Naive thymus-derived CD8-positive, alpha-beta T cell (primary cell): ENCODE measurements at regions not wholly inside any gene's neighbourhood (a gene's known extent, or its start where the extent isn't known, plus 50 kb on each side); places are given as distances from the start of the nearest gene placed in this dataset.
A peak's percentile ranks its signal among the peaks of the same experiment; 100 is the strongest.
"Not testable (repeated sequence)": the region's sequence is repeated elsewhere in the genome, so short reads cannot be mapped to it uniquely, and the experiment has no call there.

Source experiments
- ATAC-seq, 2 donors: fragments of 150-1000 bp; cut with Tn5 transposase in 1 of 2; sonication (Bioruptor Pico), chemical (Tn5 transposase) in 1 of 2; 1 replicate in 1 of 2; 2 replicates in 1 of 2; pipeline ENCODE4 v1.10.0; 2021; ENCODE audit warnings: mild to moderate bottlenecking in 2 of 2, moderate library complexity in 2 of 2
- POLR2A ChIA-PET: fragments of 350-600 bp; sonication (Branson Sonifier 250); formaldehyde crosslinking; loops from one replicate; lab custom pipeline; 2021; ENCODE audit warnings: antibody characterized with exemption; lab: Charles Lee
- DNase-seq, 10 donors: peaks; one replicate each; pipeline versions ENCODE4 v3.0.0 to v3.0.0-alpha.2; 2020 to 2022
- H3K27ac Mint-ChIP-seq, 10 donors: one replicate each; pipeline ENCODE4 v1.8.0; 2020 to 2022; ENCODE audit warnings: mild to moderate bottlenecking in 10 of 10, mixed read lengths in 10 of 10, moderate library complexity in 4 of 10, inconsistent platforms in 1 of 10
- H3K27me3 Mint-ChIP-seq, 5 donors: one replicate each; pipeline ENCODE4 v1.8.0; 2021 to 2022; ENCODE audit warnings: mixed read lengths in 5 of 5
- H3K36me3 Mint-ChIP-seq, 3 donors: one replicate each; pipeline ENCODE4 v1.8.0; 2020 to 2022; ENCODE audit warnings: mixed read lengths in 3 of 3, mild to moderate bottlenecking in 2 of 3, inconsistent platforms in 1 of 3
- H3K4me1 Mint-ChIP-seq, 4 donors: one replicate each; pipeline ENCODE4 v1.8.0; 2021 to 2022; ENCODE audit warnings: mixed read lengths in 4 of 4
- H3K4me3 Mint-ChIP-seq, 10 donors: one replicate each; pipeline ENCODE4 v1.8.0; 2020 to 2022; ENCODE audit warnings: mild to moderate bottlenecking in 10 of 10, mixed read lengths in 10 of 10, moderate library complexity in 6 of 10, inconsistent platforms in 1 of 10
- H3K9me3 Mint-ChIP-seq, 9 donors: one replicate each; pipeline ENCODE4 v1.8.0; 2020 to 2022; ENCODE audit warnings: mixed read lengths in 9 of 9, mild to moderate bottlenecking in 3 of 9, inconsistent platforms in 1 of 9, moderate library complexity in 1 of 9

DNA sequence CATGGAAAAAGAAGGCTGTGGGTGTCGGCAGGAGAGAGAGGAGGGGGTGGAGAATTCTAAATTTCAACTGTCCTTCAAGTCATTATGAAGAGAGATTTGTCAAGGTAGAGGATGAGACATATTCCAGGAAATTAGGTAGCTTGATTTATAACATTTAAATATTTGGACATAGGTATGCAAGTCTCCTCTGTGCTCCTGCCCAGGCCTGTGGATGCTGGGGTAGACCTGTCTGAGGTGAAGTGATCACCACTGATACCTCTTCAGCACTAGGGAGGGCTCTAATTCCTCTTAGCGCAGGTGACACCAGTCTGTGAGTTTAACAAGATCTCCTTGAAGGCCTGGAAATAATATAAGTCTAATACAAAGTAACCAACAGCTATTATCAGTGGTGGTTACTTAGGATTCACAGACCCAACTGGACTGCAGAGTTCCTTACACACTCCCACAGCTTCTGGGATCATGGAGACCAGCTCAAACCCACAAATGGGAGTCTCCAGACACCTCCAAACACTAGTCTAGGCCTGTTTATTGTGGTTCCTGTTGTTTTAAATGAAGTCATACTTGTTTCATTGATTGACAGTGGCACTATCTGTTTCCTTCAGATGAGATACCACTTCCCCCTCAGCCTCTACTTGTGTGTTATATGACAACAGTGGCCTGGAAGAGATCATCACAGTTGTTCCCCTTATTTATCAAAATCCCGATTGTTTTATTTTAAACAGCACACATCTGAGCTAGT lies 104.1 kb upstream of the ITPRID2 start:
- POLR2A ChIA-PET = no interaction called here
- Mint-ChIP-seq H3K27ac (no peak overlapping the region), H3K4me3 (no peak overlapping the region), H3K9me3 (peaks cover 0 to 6% (median 0%) of the 10 kb centered on the region in 9 donors), H3K4me1 (peaks cover 4 to 15% (median 11%) of the 10 kb centered on the region in 4 donors), H3K36me3 (peaks cover 0 to 3% (median 0%) of the 10 kb centered on the region in 3 donors), H3K27me3 (peaks cover 0 to 13% (median 2%) of the 10 kb centered on the region in 5 donors)
- DNase-seq (no peak), ATAC-seq (no peak)

DNA sequence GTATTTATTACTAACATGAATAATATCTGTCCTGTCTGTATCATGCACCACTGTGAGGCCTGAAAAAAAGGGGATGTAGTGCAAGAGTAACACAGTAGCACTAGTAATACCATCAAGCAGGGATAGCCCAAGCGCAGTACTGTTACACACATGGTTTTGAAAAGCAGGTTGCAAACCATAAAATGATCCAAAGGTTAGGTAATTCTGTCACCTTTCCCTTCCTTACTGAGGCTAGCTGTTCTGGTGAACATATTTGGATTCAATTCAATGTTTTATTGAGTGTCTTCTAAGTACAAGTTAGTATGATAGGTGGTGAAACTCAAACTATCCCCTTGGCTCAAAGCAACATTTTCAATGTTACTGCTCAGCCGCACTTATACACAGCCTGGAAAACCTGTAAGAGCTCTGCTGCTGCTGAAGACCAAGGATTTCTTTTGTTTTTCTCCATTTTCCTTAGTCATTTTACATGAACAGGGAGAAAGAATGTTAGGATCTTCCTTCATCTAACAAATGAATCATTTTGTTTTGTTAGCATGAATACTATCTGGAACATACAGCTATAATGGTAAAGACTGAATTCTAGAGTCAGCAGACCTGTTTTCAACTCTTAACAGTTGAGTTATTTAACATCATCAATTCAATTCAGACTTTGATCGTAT lies 102.5 kb upstream of the ITPRID2 start:
- no peak overlapping the region for H3K4me3 Mint-ChIP-seq
- peaks cover 0 to 11% (median 7%) of the 10 kb centered on the region in 3 donors for H3K36me3 Mint-ChIP-seq
- no peak overlapping the region for H3K27ac Mint-ChIP-seq
- peaks cover 0 to 8% (median 1%) of the 10 kb centered on the region in 5 donors for H3K27me3 Mint-ChIP-seq
- peaks cover 4 to 15% (median 11%) of the 10 kb centered on the region in 4 donors for H3K4me1 Mint-ChIP-seq
- DNase-seq (no peak), ATAC-seq (no peak)
- peaks cover 0 to 16% (median 5%) of the 10 kb centered on the region in 9 donors for H3K9me3 Mint-ChIP-seq
- POLR2A ChIA-PET = no interaction called here

DNA sequence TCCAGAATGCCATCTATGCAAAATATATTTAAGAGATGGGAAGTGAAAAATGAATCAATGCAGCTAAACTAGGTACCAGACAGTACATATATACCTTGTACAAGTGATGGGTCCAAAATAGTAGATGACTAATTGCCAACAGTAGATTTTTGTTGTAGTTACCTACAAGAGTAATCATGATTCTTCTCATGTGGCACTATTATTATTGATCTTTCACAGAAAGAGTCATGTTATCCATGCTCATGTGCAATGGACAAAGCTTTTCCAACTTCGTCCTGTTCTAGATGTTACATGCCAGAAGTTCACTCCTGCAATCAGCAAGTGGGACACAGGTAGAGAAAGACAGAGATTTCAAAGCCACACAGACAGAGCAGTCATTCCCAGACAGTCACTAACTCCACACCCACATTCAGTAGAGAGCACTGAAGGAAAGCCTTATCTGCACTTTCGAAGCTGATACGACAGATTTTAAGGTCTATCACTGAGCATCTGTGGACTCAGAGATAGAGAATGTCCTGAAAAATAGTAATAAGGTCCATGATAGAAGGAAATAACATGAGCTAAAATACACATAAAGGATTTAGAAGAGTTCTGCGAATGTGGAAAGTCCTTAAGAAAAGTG lies 101.6 kb upstream of the ITPRID2 start:
- DNase-seq (no peak), ATAC-seq (no peak)
- H3K9me3 Mint-ChIP-seq = peaks cover 0 to 16% (median 5%) of the 10 kb centered on the region in 9 donors
- H3K4me1 Mint-ChIP-seq = peaks cover 4 to 15% (median 11%) of the 10 kb centered on the region in 4 donors
- H3K27ac Mint-ChIP-seq = peak overlapping the region in 1 of 10 donors; percentile 10
- H3K27me3 Mint-ChIP-seq = peaks cover 0 to 8% (median 1%) of the 10 kb centered on the region in 5 donors
- peaks cover 0 to 11% (median 7%) of the 10 kb centered on the region in 3 donors for H3K36me3 Mint-ChIP-seq
- POLR2A ChIA-PET = no interaction called here
- no peak overlapping the region for H3K4me3 Mint-ChIP-seq

DNA sequence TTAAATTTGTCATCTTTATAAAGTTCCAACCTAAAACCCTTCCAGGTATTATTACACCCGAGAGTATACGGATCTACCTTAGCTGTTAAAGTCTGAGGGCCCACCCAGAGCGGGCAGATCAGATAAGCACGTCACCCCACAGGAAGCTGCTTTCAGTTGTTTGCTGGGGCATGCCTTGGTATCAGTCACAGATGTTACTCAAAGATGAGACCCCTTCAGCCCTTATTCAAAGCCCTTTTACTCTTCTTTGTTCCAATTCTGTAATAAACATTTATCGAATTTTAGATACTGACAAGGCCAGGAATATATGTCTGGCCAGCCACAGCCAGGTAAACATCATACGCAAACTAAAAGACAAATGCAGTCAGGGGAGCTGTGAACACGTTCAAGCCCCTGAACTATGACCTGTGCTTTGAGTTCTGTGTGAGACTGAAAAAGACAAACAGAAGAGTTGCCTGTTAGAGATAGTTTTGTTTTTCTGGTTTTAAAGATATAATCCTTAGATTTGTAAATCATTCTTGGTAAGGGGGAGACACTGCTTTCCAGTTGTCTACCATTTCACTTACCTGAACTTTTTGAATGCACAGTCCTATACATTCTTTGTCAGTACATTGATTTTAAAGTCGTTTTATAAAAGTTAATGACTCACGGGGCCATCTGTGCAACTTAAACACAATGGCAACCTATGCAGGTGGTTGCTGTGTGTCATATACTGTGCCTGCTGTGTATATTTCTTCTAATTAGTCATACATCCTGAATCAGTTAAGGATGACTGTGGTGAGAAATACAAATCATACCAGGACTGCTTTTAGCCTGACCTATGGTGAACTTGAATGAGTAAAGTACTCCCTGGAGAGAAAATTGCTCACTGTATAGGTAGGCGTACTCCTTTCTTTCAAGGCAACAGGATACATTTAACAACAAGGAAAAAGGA lies 100.5 kb upstream of the ITPRID2 start:
- POLR2A ChIA-PET = no interaction called here
- peak overlapping the region in 3 of 10 donors; percentile 11 to 45 (median 21) for H3K4me3 Mint-ChIP-seq
- peak in 5 of 10 donors; percentile 2 to 20 (median 4) for DNase-seq
- ATAC-seq = peak; percentile 62 to 82
- H3K27me3 Mint-ChIP-seq = peaks cover 0 to 8% (median 1%) of the 10 kb centered on the region in 5 donors
- peaks cover 4 to 15% (median 11%) of the 10 kb centered on the region in 4 donors for H3K4me1 Mint-ChIP-seq
- H3K27ac Mint-ChIP-seq = peak overlapping the region in 3 of 10 donors; percentile 49 to 79 (median 54)
- H3K36me3 Mint-ChIP-seq = peaks cover 0 to 11% (median 7%) of the 10 kb centered on the region in 3 donors
- peaks cover 0 to 16% (median 5%) of the 10 kb centered on the region in 9 donors for H3K9me3 Mint-ChIP-seq

DNA sequence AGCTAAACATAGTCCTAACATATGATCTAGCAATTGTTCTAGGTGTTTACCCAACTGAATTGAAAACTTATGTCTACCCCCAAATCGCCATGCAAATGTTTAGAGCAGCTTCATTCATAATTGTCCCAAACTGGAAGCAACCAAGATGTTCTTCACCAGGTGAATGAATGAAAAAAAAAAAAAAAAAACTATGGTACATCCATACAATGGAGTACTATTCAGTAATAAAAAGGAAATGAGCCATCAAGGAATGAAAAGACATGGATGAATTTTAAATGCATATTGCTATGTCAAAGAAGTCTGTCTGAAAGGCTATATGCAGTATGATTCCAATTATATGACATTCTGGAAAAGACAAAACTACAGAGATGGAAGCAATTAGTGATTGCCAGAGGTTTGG lies 98.6 kb upstream of the ITPRID2 start:
- Mint-ChIP-seq H3K4me3 (no peak overlapping the region), H3K27me3 (peaks cover 0 to 4% (median 0%) of the 10 kb centered on the region in 5 donors), H3K27ac (no peak overlapping the region), H3K36me3 (peaks cover 0 to 11% (median 7%) of the 10 kb centered on the region in 3 donors), H3K4me1 (peaks cover 4 to 15% (median 11%) of the 10 kb centered on the region in 4 donors), H3K9me3 (peaks cover 0 to 16% (median 5%) of the 10 kb centered on the region in 9 donors)
- ATAC-seq = no peak
- POLR2A ChIA-PET = no interaction called here
- DNase-seq = no peak

DNA sequence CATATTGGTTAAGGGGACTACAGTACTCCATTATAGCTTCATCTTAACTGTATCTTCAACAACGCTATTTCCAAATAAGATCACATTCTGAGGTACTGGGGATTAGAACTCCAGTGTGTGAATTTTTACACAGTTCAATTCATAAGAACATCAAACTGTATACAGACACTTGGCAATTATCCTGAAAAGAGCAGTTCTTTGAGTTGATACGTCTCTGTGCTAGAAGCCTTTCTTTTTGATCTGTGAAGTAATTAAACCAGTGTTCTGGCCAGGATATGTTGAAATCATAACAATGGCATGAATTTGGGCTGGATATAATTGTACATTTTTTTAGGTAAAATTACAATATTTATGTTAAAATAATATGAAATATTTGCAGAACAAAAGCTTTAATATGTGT lies 93.5 kb upstream of the ITPRID2 start:
- Mint-ChIP-seq H3K36me3 (peaks cover 0 to 6% (median 3%) of the 10 kb centered on the region in 3 donors), H3K27ac (no peak overlapping the region), H3K4me1 (no peaks in the 10 kb centered on the region), H3K4me3 (no peak overlapping the region), H3K27me3 (peaks cover 0 to 10% (median 0%) of the 10 kb centered on the region in 5 donors), H3K9me3 (peaks cover 0 to 25% (median 6%) of the 10 kb centered on the region in 9 donors)
- ATAC-seq = no peak
- POLR2A ChIA-PET = no interaction called here
- DNase-seq = no peak

DNA sequence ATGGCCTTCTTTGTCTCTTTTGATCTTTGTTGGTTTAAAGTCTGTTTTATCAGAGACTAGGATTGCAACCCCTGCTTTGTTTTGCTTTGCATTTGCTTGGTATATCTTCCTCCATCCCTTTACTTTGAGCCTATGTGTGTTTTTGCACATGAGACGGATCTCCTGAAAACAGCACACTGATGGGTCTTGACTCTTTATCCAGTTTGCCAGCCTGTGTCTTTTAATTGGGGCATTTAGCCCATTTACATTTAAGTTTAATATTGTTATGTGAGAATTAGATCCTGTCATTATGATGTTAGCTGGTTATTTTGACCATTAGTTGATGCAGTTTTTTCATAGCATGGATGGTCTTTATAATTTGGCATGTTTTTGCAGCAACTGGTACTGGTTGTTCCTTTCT lies 89.2 kb upstream of the ITPRID2 start:
- DNase-seq, H3K36me3 Mint-ChIP-seq, ATAC-seq, H3K4me3 Mint-ChIP-seq, POLR2A ChIA-PET, H3K27ac Mint-ChIP-seq: not testable (repeated sequence)
- H3K4me1 Mint-ChIP-seq = peaks cover 0 to 12% (median 0%) of the 10 kb centered on the region in 4 donors
- peaks cover 3 to 29% (median 4%) of the 10 kb centered on the region in 5 donors for H3K27me3 Mint-ChIP-seq
- H3K9me3 Mint-ChIP-seq = peaks cover 0 to 25% (median 7%) of the 10 kb centered on the region in 9 donors

DNA sequence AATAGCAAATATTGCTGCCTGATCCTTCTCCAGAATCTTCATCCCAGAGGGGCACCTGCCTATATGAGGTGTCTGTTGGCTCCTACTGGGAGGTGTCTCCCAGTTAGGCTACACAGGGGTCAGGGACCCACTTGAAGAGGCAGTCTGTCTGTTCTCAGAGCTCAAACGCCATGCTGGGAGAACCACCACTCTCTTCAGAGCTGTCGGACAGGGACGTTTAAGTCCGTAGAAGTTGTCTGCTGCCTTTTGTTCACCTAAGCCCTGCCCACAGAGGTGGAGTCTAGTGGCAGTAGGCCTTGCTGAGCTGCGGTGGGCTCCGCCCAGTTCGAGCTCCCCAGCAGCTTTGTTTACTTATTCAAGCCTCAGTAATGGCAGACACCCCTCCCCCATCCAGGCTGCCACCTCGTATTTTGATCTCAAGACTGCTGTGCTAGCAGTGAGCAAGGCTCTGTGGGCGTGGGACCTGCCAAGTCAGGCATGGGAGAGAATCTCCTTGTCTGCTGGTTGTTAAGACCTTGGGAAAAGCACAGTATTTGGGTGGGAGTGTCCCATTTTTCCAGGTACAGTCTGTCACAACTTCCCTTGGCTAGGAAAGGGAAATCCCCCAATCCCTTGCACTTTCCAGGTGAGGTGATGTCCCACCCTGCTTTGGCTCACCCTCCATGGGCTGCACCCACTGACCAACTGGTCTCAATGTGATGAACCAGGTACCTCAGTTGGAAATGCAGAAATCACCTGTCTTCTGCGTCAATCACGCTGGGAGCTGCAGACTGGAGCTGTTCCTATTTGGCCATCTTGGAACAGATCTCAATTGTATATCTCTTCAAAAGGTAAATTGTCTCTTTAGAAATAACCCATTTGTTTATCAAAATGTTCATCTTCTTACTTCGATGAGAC lies 87.4 kb upstream of the ITPRID2 start:
- H3K27ac Mint-ChIP-seq, DNase-seq, ATAC-seq, POLR2A ChIA-PET, H3K4me3 Mint-ChIP-seq, H3K36me3 Mint-ChIP-seq: not testable (repeated sequence)
- Mint-ChIP-seq H3K9me3 (peaks cover 0 to 25% (median 7%) of the 10 kb centered on the region in 9 donors), H3K27me3 (peaks cover 3 to 34% (median 4%) of the 10 kb centered on the region in 5 donors), H3K4me1 (peaks cover 0 to 12% (median 0%) of the 10 kb centered on the region in 4 donors)

DNA sequence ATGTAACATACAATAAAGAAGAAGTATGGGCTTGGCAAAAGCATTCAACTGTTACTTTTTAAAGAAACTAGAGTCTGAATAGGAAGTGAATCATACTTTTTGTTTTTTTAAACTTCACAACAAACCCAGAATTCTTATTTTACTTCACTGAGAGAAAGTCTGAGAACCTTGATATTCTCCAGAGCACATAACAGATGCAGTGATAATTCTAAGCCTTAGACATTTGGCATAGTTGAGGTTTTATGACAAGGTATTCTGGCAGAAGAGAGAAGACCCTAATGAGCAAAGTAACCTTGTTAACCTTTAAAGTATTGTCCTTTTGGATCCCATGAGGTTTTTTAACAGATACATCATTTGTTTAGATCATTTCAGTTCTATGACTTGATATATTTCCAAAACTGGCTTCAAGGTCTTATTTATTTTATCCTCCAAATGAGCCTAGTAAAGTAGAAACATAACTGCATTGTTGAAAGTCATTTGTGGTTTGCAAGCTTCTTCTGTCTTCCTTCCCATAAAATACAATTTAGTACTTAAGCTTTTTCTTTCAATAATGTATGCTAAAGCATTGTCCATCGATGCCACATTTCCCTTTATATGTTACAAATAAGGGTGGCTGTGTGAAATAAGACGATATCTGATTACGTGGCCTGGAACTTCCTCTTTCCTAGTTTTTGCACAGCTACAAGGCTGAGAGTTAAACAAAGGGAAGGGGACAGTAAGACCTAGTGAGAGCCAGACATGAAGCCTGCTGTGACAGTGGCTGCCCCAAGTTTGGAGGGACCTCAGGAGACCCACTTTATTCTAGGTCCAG lies 86.1 kb upstream of the ITPRID2 start:
- H3K27me3 Mint-ChIP-seq = peaks cover 3 to 39% (median 5%) of the 10 kb centered on the region in 5 donors

DNA sequence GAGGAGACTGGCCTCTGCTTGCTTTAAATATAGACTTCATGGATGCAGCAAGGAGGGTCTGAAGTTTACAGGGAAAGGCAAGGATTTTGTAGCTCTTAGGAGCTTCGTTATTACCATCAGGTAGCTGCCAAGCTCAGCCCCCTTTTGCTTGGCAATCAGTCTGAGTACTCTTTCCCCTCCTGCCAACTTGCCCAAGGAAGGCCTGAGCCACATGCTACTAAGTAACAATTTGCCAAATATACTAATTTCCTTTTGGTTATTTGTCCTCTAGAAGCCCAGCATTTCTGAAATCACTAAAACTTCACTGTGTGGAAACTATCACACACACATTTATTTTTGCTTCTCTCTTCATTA lies 85.5 kb upstream of the ITPRID2 start:
- Mint-ChIP-seq H3K27ac (no peak overlapping the region), H3K36me3 (peaks cover 0 to 7% (median 0%) of the 10 kb centered on the region in 3 donors), H3K27me3 (peaks cover 3 to 39% (median 5%) of the 10 kb centered on the region in 5 donors), H3K9me3 (peaks cover 0 to 25% (median 7%) of the 10 kb centered on the region in 9 donors), H3K4me1 (peaks cover 0 to 16% (median 3%) of the 10 kb centered on the region in 4 donors), H3K4me3 (no peak overlapping the region)
- no peak for ATAC-seq
- DNase-seq = no peak
- POLR2A ChIA-PET = no interaction called here

More for the DNA sequence above, 86.1 kb upstream of the ITPRID2 start:
- Mint-ChIP-seq H3K9me3 (peaks cover 0 to 25% (median 7%) of the 10 kb centered on the region in 9 donors), H3K4me1 (peaks cover 0 to 12% (median 0%) of the 10 kb centered on the region in 4 donors), H3K27ac (no peak overlapping the region), H3K4me3 (no peak overlapping the region), H3K36me3 (peaks cover 0 to 7% (median 0%) of the 10 kb centered on the region in 3 donors)
- ATAC-seq (no peak), DNase-seq (no peak)
- POLR2A ChIA-PET = no interaction called here
